NCI-H460 (cell line): ENCODE measurements at regions not wholly inside any gene's neighbourhood (a gene's known extent, or its start where the extent isn't known, plus 50 kb on each side); places are given as distances from the start of the nearest gene placed in this dataset.
"Not testable (repeated sequence)": the region's sequence is repeated elsewhere in the genome, so short reads cannot be mapped to it uniquely, and the experiment has no call there.

Experiments used
- DNase-seq: peaks from one replicate; pipeline ENCODE4 v3.0.0-alpha.2; 2016; ENCODE audit warnings: low read depth; ENCODE audit errors: extremely low read depth

DNA sequence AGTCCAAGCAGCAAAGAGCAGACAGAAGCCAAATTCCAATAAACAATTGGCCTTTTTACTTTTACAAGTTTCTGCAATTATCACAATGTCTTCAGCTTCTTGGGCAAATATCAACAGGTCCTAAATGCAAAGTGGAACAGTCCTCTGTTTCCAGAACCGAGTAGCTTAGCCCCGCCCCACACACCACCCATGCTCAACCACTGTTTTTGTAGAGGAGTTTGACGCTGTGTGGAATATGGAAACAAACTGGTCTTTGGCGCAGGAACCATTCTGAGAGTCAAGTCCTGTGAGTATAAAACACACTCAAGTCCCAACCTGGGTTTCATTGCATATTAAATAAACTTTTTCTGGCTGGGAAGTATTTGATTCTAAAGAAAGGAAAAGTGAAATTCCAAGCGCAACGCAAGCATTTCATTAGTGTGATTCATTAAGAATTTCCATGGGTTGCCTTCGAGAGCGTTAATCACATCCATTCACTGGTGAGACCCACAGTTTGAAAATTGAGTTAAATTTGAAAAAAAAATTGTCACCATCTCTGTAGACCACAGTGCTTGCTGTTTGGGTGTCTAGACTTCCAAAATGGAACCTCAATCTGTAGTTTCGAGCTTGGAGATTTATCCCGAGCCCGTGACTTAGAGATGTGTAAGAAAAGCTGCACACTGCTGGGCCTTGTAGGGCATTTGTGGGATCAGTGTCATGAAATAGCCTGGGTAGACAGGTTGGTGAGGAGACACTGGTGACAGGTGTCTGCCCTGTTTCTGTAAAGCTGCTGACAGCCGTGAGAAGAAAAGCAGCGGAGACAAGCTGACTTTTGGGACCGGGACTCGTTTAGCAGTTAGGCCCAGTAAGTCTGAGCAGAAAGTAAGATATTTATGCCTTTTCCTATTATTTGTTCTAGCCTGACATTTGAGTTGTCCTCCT is 96.1 kb downstream of the DAD1 start:
- no peak for DNase-seq

DNA sequence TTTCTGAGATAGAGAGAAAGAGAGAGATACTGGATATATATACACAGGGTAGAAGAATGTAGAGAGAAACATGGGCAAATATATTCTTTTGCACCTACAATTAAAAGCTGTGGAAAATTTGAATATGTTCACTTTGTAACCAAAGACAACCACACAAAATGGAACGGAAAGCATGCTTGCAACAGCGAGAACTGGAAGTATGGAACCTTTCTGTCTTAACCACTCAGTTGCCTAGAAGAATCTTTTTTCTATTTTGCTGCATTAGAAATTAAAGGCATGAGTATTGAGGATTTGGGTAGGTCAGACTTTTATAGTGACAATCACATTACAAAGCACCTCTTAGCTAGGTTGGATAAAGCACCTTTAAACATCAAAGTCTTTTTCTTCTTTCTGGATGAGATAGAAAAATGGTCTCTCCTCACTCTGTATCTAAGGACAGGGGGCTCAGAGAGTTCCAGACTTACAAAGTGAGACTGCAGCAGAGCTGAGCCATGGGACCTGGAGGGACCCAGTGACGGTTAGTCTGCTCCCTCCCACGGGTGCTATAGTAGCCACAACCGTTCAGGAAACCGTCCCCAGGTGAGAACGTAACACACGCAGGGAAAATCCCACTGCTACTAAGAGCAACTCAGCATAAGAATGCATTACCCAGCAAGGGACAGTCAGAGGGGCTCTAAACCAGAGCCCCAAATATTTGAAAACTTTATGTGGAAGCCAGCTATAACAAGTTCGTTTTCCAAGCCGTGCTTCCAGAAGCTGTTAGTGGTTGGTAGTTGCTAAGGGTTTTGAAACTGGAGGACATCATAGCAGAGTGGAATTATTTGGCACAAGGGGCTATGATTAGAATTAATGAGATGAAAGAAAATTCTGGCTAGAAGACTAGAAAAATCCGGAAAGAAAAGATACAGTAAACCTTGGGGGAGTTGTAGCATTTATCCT is 97.1 kb downstream of the DAD1 start:
- no peak for DNase-seq

DNA sequence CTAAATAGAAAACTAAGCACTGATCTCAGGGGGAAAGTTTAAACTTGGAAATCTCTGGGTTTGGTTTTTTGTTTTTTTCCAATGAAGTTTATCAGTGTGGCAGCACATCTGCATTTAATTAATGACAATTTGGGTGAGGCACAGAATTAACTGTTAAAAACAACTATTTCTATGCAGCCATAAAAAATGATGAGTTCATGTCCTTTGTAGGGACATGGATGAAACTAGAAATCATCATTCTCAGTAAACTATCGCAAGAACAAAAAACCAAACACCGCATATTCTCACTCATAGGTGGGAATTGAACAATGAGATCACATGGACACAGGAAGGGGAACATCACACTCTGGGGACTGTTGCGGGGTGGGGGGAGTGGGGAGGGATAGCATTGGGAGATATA is 98.0 kb downstream of the DAD1 start:
- not testable (repeated sequence) for DNase-seq

DNA sequence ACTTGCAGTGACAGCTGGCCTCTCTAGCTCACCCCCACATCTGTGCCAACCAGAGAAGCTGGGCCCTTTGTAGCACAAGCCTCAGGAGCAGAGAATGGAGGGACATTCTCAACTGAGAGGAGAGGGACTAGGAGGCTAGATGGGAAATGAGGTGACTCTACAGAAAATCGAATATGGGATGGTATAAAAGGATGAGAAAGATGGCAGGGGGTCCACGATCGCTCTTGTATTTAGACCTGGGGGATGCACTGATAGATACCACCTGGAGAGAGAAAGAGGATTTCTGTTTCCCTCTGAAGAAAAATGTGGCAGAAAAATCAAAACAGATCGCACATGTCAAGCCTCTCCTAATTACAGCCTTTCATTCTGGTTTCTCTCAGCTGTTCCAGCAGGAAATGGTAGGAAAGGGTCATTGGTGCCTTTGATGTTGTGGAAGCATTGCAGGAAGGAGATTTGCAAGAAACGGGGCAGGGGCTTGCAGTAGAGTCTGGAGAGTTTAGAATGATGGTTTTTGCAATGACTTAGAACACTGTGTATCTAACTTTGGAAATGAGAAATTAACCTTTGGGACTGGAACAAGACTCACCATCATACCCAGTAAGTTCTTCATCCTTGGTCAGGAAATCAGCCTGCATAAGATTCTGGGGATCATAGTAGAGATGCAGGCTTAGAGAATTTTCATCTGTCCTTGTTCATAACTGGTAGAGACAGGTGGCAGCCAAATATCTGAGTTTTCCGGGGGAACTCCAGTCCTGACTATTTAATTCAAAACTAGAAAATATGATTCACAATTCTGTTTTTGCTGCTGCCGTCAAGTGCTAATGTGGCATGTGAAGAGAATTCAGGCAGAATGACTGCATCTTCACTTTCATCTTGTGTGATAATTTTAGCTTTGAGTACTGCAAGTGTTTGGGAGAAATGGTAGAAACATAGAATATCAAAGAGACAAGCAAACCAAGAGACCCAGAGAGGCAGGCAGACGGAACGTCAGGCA is 98.8 kb downstream of the DAD1 start:
- no peak for DNase-seq

DNA sequence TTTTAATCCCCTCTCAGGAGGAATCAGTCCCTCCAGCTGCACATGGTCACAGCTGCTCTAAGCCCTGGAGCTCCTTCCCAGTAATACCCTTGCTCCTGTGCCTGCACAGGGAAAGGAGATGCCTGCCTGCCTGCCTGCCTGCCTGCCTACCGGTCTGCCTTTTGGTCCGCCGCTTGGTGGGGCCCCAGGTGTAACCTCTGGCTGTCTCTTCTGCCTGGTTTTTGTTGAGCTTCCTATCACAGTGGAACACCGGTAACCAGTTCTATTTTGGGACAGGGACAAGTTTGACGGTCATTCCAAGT is 99.8 kb downstream of the DAD1 start:
- DNase-seq: no peak

DNA sequence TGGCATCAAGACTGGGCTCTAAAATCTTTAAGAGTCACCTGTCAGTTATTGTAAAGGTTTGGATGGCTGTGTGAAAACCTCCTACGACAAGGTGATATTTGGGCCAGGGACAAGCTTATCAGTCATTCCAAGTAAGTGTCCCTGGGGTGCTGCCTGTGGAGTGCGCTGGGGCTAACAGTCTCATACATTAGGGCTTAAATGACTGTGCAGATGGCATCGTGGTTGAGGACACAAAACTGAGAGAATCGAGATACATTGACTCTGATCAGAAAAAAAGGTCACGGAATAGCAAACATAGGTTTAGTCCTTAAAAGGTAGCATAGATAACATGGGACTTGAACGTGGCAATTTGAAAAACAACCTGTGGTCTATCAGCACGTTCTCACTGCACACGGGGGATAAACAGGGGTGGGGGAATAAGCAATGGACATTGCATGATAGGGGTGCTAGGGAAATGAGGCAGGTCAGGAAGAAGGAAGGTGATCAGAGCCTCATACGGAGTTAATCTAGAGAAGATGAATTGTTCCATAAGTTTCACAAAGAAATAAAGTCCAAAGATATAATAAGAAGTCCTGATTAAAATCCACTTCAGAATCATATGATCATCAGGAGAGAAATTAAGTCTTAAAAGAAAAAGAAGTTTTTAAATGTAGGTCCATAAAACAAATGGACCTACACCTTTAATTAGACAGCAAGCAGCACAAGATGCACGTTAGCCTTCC is 100.3 kb downstream of the DAD1 start:
- DNase-seq: no peak

DNA sequence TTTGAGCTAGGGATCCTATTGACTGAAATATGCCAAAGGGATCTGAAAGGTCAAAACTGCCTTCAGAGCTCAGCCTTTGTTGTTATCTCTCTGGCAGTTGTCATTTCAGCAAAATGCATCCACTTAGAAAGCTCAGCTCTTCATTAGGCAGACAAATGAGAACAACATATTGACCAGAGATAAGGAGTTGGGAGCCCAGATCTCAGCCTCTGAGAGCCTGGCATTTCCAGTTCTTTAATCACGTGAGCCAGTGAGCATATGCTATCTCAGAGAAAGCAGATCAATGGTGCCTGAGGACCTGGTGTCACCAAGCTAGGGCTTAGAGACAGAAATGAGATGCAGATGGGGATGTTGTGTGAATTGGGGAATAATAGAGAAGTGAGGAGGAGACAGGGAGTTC is 101.1 kb downstream of the DAD1 start:
- no peak for DNase-seq

DNA sequence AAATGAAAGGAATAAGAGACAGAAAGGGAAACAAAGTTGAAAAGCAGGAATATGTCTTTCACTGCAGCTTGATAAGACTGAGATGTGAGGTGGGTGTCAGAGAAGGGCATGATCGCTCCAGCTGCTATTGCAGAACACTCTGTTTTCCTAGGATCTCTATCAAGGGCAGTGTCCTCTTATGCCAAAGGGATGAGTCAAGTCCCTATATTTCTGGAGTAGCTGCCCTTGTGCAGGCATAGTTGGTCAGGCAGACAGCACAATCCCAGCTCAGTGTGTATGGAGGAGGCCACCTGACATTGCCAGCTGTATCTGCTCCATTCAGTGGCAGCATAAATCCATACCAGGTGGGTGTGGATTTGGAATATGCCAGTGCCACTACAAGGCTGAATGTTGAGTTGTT is 101.6 kb downstream of the DAD1 start:
- DNase-seq: no peak

DNA sequence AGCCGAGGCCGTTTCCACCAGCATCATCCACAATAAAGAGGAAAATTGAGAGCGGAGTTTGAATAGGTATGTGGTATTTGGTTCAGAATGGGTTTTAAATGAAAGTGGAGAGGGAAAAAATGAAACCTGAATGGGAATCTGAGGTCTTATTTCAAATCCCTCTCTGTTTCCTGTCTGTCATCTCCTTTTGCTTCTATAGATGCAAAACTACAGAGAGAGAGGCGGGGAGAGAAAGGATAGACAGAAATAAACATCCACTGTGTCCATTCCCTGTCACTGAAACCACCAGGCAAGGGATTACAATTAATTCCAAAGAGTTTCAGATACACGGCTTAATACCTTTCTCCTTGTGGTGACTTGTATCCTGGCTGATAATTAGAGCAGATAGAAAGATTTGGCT is 102.3 kb downstream of the DAD1 start:
- no peak for DNase-seq

DNA sequence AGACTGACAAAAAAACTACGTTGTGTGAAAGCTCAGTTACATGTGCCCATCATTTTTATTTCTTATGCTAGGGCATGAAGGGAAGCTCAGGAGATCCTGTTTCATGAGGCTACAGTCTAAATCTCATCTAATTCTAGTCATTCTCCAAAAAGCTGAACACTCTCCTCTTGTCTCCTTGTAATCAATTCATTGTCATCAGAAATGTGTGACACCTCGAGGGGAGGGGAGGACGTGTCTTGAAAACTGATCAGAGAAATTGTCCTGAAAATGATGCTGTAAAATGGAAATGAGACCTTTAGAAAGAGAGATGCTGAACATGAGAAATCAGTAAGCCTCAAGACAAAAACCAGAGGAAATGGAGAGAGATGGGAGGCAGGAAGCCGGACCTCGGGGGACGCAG is 103.4 kb downstream of the DAD1 start:
- DNase-seq: no peak

DNA sequence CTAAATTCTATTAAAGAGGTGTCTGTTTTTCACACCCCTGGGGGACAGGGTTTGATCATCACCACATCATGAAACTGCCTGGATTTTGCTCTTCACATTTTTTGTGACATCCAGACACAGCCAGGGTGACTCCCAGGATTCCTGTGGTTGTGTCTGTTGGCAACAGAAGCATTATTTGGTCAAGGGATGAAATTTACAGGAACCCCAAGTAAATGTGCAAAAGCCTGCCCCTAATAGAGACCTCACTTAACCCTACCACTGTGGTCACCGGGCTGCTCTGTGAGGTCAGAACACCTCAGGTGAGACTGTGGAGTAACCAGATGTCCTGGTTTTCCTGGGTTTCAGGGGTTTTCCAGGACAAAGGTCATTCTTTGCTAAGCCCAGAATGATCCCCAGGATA is 103.8 kb downstream of the DAD1 start:
- DNase-seq: no peak

DNA sequence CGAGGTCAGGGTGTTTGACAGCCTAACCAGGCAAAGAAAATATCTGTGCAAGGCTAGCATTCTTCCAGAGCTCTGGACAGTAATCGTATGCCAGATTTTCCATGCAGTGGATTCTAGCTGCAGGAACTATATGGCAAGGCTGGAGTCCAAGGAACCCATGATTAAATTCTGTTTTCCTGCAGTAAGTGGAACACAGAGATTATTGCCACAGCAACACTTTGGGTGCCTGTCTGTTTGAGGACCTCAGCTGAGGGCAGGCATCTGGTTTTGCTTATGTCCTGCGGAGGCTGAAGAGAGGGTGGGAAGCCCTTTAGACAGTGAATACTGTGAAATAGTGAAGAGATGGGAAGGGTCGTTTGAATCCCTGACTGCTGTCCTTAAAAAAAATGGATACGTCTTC is 104.4 kb downstream of the DAD1 start:
- DNase-seq: no peak

DNA sequence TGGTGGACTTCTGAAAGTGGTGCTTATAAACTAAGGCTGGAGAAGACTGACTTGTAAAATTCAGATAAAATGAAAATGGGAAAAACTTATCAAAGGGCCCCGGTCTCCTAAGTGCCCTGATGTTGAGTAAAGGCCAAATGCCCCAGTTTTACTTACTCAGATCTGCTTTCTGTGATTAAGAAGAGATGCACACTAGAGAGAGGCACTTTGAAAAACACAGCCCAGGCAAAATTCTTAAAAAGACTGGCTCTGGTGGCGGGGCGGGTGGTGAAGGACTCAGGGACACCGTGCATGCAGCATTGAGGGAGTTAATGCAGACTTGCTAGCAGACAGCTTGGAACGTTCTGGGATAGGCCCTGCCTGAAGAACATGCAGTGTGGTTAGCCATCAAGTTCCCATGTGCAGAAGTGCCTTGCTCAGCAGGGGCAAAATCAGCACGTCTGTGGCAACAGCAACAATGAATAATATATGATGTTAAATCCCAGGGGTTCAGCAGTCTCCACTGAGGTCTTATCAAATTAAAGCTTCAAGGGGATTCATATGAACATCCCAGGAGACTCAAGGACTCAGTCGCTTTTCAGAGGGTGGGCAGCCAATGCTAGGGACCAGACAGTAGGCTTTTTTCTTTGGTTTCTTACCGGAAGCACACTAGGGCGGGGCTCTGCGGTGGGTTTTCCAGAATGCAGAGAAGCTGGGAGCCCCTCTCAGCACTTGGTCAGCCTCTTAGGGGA is 105.0 kb downstream of the DAD1 start:
- no peak for DNase-seq

DNA sequence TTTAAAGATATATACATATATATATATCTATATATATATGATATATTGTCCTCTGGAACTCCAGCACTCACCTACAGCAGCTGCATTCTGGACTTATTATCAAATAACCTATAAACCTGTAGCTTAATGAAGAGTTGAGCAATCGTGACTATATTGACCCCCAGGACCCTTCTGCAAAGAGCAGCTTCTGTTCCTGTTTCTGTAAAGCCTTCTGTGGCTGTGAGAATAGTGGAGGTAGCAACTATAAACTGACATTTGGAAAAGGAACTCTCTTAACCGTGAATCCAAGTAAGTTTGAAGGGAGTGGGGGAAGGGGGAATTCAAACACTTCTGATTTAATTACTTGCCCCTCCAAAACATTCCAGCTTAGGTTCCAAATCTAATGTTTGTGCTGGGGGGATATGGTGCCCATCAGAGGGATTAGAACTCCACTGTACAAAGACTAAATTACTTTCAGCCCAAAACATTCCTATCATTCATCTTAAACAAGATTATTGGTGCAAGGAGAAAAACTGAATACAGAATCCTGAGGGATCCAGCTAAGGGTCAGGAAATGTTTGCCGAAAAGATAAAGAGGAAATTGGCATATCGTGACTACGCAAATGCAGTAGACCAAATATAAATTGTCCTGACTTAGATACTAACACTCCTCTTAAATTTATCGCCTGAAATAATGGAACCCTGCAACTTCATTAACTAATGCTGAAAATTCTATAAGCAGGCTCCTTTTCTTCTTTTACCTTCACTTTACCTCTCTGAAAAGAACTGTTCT is 106.1 kb downstream of the DAD1 start:
- DNase-seq: no peak

DNA sequence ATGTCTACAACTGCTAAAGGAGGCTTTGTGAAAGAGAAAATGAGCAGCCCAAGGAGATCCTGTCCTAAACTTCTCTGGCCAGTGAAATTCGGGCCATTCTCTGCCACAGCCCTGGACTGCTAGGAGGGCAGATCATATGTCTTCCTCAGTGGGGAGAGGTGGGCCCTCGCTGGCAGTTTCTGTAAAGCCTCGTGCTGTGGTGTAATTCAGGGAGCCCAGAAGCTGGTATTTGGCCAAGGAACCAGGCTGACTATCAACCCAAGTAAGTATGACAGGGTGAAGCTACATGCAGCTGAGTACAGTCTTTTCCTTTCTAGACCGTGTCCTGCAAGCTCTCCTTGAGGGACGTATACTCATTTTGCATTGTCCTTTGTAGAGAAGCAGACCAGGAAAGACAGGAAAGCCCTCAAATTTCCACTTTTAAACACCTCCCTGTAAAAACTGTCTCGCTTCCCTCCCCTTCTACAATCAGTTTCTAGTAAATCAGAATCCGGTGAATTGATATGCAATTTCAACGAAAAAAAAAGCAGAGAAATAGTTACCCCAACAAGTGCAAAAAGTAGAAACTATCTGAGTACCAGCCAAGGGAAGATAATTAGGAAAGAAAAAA is 106.8 kb downstream of the DAD1 start:
- no peak for DNase-seq

DNA sequence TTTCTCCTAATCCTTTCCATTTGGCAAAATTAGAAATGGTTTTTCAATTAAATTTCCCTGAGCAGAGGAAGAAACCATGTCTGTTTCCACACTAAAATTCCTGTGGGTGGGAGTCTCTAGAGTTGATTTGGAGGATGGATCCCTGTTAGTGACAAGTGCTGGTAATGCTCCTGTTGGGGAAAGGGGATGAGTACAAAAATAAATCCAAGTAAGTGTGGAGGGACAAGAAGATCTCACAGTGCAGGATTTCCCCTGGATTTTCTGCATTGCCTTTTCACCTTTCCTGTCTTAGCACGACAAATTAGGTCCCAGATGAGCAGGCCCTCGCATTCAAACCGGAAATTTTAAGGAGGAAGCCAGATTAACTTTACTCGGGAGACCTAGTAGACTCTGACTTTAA is 107.5 kb downstream of the DAD1 start:
- no peak for DNase-seq

DNA sequence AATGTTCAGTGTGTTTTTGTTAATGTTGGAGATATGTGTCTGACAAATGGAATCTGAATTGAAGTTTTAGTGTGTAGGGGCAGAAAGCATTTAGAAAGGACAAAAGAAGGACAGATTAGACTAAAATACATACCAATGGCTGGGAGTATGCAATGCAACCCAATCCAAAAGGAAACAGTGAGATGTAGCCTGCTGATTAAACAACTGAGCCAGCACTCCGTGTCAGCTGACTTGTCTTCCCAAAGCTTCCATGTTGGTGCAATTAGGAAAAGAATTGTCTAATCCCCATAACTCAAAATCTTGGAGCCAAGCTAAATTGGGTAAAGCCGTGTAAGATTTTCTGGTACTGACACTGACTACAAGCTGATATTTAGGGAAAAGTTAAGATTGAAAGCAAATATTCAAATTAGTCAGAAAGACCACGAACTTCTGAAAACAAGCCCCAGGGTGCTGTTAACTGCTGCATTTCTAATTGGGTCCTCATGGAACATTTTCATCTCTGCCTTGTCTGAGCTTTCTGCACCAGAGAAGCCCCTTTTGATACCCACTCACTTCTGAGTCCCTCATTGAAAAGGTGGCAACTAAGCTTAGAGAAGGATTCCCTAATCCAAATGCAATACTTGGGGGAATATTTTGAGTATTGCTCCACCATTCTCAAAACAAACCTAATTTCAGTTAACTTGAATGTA is 109.1 kb downstream of the DAD1 start:
- no peak for DNase-seq

DNA sequence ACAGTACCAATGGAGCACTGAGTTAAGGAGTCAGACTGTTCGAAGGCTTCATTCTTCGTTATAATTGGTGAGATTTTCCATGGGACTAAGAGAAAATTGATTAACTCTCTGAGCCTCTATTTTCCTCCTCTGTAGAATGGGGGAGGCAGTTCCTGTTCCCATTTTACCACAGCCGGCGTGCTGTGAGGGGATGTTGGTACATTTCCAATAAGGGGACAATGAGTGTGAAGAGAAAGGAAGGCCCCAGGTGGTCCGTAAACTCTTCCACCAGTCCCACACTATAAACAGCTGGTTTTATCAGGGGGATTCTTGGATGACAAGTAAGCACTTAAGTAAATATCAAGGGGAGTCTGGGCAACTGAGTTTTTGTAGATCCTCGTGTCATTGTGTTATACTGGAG is 109.9 kb downstream of the DAD1 start:
- DNase-seq: no peak
